AG20443 (cell line): ENCODE measurements at regions not wholly inside any gene's neighbourhood (a gene's known extent, or its start where the extent isn't known, plus 50 kb on each side); places are given as distances from the start of the nearest gene placed in this dataset.
A peak's percentile ranks its signal among the peaks of the same experiment; 100 is the strongest.

Source experiments
- DNase-seq: peaks from one replicate; pipeline ENCODE4 v3.0.0; 2012; ENCODE audit warnings: low spot score, mixed read lengths

DNA sequence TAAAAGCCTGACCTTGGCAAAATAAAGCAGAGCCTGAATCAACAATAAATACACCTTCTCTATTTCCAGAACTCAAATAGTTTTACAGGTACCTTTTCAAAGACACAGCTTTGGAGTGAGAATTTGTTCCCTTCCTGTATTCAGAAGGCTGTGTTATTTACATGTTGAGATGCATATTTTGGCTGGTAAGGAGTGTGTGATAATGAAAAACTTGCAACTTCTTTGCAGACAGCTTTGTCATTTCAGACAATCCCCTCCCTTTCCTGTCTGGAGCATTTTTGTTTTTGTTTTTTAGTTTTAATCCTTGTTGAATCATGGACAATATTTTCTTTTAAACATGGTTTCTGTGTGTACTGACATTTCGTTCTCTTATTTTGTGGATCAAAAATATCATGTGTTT, 493.8 kb downstream of the FAT4 start:
- DNase-seq: no peak

GRCh38 chr4:125811892-125812291, 497.1 kb downstream of the FAT4 start:
- DNase-seq: no peak

- DNase-seq: no peak
Observed at GRCh38 chr4:125826801-125827695, 512.3 kb downstream of the FAT4 start.

- DNase-seq: no peak
Observed at GRCh38 chr4:125827696-125828052, 512.9 kb downstream of the FAT4 start.

DNA sequence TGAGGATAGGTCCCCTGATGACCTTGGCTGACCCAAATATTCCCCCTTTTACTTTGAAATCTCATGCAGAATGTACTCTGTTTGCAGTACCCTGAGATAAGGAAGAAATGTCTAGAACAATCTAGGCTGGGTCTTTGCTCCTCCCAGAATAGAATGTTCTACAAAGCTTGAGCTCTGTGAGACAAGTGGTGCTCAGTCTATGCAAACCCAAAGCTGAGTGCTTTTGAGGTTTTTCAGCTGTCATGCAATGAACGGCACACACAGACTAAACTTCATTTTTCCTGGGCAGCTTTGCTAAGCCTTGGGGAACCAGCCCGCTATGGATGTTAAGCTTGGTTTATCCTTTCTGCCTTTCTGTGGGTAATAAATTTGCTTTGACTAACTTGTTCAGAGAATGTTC, 513.6 kb downstream of the FAT4 start:
- no peak for DNase-seq

- no peak for DNase-seq
Observed at GRCh38 chr4:125832161-125832560, 517.4 kb downstream of the FAT4 start.

DNA sequence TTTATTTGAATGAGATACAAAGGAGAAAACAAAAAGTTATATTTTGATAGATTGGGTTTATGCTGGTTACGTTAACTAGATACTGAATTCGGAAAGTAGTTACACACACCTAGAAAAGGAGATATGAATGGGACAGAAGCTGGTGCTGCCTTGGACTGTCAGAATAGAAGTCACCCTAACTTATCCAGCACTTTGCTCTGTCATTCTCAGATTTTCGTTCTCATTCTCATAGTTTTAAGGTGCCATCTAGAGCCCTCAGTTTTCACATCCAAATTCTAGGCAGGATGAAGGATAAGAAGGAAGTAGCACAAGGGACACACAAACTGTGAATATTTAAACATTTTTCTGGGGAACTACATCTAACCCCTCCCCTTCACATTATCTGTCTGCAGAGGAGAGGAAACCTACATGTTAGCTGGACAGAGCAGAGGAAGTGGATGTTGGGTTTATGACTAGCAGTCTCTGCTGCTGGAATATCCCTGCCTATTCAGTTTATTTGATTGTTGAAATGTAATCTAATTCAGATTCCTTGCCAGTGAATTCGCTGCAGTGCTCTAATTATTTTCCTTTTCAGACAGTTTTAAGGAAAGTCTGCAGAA, 521.9 kb downstream of the FAT4 start:
- no peak for DNase-seq

GRCh38 chr4:125837493-125838201, 522.9 kb downstream of the FAT4 start:
- no peak for DNase-seq

DNA sequence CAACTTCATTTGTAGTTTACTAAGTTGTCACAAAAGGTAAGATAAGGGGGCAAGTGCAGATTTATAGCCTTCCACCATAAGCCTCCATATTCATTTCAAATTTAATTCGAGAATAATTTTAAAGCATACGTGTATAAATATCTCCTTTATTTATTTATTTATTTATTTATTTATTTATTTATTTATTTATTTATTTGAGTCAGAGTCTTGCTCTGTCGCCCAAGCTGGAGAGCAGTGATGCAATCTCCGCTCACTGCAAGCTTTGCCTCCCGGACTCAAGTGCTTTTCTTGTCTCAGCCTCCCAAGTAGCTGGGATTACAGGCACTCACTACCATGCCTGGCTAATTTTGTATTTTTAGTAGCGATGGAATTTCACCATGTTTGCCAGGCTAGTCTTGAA, 523.4 kb downstream of the FAT4 start:
- DNase-seq: no peak

GRCh38 chr4:125838924-125839323, 524.2 kb downstream of the FAT4 start:
- no peak for DNase-seq

- DNase-seq: no peak
Observed at GRCh38 chr4:125843947-125844346, 529.2 kb downstream of the FAT4 start.

DNA sequence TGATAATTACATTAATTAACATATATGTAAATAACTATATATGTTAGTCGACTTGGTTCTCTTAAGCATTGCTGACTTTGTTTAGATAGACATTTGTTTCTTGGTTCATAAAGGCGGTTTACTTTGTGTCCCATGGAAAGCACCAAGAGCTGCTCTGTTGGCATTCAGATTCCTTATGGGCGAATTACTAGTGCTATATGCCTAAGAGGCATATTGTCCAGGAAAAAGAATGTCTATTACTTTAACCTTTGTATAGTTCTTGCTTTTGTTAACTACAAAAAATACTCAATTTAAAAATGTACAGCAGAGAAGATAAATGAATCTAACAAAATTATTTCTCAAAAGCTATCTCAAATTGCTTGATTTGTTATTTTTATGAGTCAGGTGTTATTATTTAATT, 532.8 kb downstream of the FAT4 start:
- no peak for DNase-seq

DNA sequence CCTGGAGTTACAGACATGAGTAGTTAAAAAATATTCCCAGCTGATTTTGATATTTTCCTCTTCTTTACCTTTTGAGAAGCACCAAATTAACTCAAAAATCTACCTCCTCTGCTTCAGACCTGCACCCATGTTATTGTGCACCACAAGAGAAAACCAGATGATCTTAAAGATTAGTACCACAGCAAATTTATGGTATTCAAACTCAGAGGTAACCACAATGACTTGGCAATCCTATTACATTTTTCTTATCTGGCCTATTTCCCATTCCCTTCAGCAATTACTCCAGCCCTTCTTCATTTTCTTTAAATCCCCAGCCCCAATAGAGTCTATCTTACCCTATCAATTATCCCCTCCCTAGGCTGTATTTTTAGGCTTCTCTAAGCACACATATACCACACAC, 535.1 kb downstream of the FAT4 start:
- DNase-seq: peak; percentile 52

DNA sequence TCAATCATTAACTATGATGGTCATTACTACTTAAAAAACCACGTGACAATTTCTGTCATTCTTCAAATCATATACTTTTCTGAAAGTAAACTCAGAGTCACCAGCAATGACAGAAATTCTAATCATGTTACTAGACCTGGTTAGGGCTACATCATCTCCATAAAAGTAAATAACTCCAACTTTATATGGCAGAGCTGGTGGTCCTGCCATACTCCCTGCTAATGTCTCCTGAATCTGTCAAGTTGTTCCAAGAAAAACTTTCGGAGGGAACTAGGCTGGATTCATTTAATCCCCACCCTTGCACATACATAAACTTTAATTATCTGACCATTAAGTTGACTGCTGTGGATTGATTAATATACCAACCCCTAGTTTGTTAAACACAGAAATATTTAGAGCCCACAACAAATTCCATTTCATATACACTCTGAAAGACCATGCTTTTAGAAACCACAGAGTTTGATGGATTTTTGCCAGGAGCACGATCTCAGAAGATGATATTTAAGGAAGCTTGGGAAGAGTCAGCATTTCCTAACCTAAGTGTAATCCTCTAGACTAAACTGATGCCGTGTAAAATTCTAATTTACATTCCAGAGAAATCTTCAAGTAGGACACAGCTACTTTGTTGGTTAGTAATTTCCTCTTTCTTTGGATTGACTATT, 577.0 kb downstream of the FAT4 start:
- peak; percentile 66 for DNase-seq

- no peak for DNase-seq
Observed at GRCh38 chr4:125904802-125905201, 590.0 kb downstream of the FAT4 start.

- no peak for DNase-seq
Observed at GRCh38 chr4:125911058-125911457, 596.3 kb downstream of the FAT4 start.

GRCh38 chr4:125911481-125911880, 596.7 kb downstream of the FAT4 start:
- DNase-seq: no peak

- peak; percentile 18 for DNase-seq
Observed at GRCh38 chr4:125917559-125917958, 602.8 kb downstream of the FAT4 start.

DNA sequence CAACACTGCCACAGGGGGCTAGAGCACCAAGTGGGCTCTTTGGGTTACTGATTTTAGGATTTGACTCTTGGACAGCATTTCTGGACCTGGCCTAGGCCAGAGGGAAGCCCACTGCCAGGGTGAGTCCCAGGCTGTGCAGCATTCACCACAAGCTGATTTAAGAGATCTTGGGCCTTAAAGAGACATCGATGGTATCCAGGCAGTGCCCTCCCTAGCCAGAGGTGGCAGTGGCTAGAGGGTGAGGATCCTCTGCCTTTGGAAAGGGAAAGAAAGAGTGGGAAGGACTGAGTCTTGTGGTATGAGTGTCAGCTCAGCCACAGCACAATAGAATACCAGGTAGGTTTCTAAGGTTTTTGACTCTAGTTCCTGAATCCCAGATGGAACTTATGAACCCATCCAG, 613.9 kb downstream of the FAT4 start:
- no peak for DNase-seq

DNA sequence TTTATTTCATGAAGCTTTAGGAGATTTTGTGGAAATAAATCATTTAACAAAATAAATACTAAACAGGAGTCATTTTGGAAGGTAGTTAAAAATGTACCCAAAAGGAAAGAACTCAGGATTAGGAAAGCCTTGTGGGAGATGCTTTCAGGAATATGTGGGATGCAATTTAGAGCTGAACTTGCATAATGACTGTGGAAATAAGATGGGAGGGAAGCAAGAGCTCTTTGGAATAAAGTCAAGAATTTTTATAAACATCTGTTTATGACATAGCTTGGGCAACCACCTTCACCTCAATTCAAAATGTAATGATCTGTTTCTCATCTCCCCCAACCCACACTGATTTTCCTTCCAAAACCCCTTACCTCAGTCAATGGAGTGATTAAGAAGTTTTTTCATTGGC, 623.8 kb downstream of the FAT4 start:
- peak; percentile 10 for DNase-seq

- no peak for DNase-seq
Observed at GRCh38 chr4:125940426-125940825, 625.7 kb downstream of the FAT4 start.

DNA sequence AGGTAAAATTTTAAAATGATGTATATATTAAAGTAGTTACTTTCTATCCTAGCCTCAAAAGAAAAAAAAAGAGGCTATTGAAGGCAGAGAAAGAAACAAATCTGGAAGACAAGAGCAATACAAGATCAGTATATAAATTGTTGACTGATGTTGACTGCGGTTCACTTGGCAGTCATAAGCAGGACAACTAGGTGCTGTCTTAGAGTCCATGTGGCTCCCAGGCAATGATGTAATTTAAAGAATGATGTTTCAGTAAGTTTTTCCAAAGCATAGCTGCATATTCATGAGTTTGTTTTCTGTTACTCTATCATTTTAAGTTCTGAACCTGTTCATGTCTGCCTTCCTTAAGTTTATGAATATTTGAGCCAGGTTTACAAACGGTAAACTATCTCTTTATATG, 630.2 kb downstream of the FAT4 start:
- no peak for DNase-seq

- DNase-seq: no peak
Observed at GRCh38 chr4:125948021-125948420, 633.3 kb downstream of the FAT4 start.
